Esophagus squamous epithelium (tissue), 5 donors: ENCODE measurements at regions not wholly inside any gene's neighbourhood (a gene's known extent, or its start where the extent isn't known, plus 50 kb on each side); places are given as distances from the start of the nearest gene placed in this dataset.

ENCODE experiments used
- DNase-seq: peaks from one replicate; lab custom pipeline; 2025; lab: John Stamatoyannopoulos, UW
- H3K27ac ChIP-seq, 4 donors: fragments of 200-600 bp; sonication (generic); one replicate each; pipeline ENCODE4 v1.5.1; 2016 to 2019; ENCODE audit warnings: mild to moderate bottlenecking in 1 of 4
- H3K27me3 ChIP-seq, 4 donors: fragments of 200-600 bp; sonication (generic); 1 replicate in 3 of 4; 2 replicates in 1 of 4; pipeline versions ENCODE4 v1.5.1 to v1.6.0; 2017 to 2021; ENCODE audit warnings: antibody characterized with exemption in 1 of 4
- H3K36me3 ChIP-seq, 3 donors: fragments of 200-600 bp; sonication (generic); one replicate each; pipeline ENCODE4 v1.5.1; 2016 to 2019
- H3K4me1 ChIP-seq, 3 donors: fragments of 200-600 bp; sonication (generic); one replicate each; pipeline ENCODE4 v1.5.1; 2017 to 2019
- H3K4me3 ChIP-seq, 4 donors: fragments of 200-600 bp; sonication (generic); 1 replicate in 3 of 4; 2 replicates in 1 of 4; pipeline ENCODE4 v1.5.1; 2016 to 2019; ENCODE audit warnings: mild to moderate bottlenecking in 2 of 4, moderate library complexity in 1 of 4
- H3K9me3 ChIP-seq, 3 donors: fragments of 200-600 bp; sonication (generic); one replicate each; pipeline ENCODE4 v1.5.1; 2016 to 2019
- POLR2A ChIP-seq, 4 donors: fragments of 450-650 bp; IDR thresholded peaks; one replicate each; pipeline ENCODE4 v1.6.1; 2017; ENCODE audit warnings: antibody characterized with exemption in 4 of 4, mild to moderate bottlenecking in 4 of 4, moderate library complexity in 3 of 4
- WGBS, 2 donors: methylation state at CpG; one replicate each; pipeline ENCODE4 v1.1.5; 2018; 5-methylcytosine and 5-hydroxymethylcytosine counted together
- intact Hi-C: fragments of 100-400 bp; cut with DNase I; formaldehyde crosslinking; loops from one replicate; pipeline ENCODE4 v1.15.0; 2022
- TF ChIP-seq, protein P1 (sequence below), 6 experiments: fragments of 450-650 bp in 4 of 6; fragments of 200-600 bp in 2 of 6; sonication (generic) in 2 of 6; IDR thresholded peaks; one replicate each; pipeline ENCODE4 v1.5.1; 2016 to 2019; ENCODE audit warnings: antibody characterized with exemption in 6 of 6, mild to moderate bottlenecking in 4 of 6, moderate library complexity in 4 of 6
- donor health status: DM: yes; HTN: yes; CAD: no.

DNA sequence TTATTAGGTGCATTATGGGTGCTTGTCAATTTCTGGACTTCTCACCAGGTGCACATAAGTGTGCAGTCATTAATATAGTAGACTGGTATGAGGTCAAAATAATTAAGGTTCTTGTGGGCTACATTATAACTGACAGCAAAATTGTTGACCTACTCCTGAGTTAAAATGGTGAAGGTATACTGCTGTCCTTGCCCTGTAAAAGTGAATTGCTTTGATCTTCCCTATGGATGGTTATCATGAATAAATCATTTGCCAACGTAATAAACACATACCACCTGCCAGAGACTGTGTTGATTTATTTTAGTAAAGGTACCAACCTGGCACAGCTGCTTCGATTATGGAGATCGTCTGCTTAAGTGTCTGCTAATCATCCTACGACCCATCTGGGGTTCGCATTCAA lies 201.6 kb upstream of the KCNK2 start:
- DNase-seq: no peak
- WGBS, 2 donors: 79 to 85% methylated on average over 5 of the region's 5 CpGs

DNA sequence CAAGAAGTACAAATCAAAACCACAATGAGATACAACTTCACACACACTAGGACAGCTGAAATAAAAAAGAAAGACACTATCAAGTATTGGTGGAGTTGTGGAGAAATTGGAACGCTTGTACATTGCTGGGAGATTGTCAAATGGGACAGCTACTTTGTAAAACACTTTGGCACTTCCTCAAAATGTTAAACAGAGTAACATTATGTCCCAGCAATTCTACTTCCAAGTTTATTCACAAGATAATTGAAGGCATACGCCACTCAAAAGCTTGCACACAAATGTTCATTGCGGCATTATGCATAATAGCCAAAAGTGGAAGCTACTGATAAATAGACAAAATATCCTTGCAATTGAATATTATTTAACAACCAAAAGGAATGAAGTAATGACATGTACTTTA lies 199.9 kb upstream of the KCNK2 start:
- no peaks in the 10 kb centered on the region for H3K27me3 ChIP-seq
- H3K4me1 ChIP-seq: no peaks in the 10 kb centered on the region
- 84 to 85% methylated on average over 3 of the region's 3 CpGs for WGBS, 2 donors
- intact Hi-C loops: no loop called here
- H3K27ac ChIP-seq: no peak overlapping the region
- no peaks in the 10 kb centered on the region for H3K36me3 ChIP-seq
- H3K9me3 ChIP-seq: no peaks in the 10 kb centered on the region
- DNase-seq: no peak
- TF ChIP-seq, protein P1, sequence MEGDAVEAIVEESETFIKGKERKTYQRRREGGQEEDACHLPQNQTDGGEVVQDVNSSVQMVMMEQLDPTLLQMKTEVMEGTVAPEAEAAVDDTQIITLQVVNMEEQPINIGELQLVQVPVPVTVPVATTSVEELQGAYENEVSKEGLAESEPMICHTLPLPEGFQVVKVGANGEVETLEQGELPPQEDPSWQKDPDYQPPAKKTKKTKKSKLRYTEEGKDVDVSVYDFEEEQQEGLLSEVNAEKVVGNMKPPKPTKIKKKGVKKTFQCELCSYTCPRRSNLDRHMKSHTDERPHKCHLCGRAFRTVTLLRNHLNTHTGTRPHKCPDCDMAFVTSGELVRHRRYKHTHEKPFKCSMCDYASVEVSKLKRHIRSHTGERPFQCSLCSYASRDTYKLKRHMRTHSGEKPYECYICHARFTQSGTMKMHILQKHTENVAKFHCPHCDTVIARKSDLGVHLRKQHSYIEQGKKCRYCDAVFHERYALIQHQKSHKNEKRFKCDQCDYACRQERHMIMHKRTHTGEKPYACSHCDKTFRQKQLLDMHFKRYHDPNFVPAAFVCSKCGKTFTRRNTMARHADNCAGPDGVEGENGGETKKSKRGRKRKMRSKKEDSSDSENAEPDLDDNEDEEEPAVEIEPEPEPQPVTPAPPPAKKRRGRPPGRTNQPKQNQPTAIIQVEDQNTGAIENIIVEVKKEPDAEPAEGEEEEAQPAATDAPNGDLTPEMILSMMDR (IDR thresholded peaks at IDR 0.05): no peak
- no peak for TF ChIP-seq POLR2A (IDR thresholded peaks at IDR 0.05)
- H3K4me3 ChIP-seq: no peak overlapping the region

More for the DNA sequence above, 201.6 kb upstream of the KCNK2 start:
- no peaks in the 10 kb centered on the region for H3K9me3 ChIP-seq
- H3K36me3 ChIP-seq: no peaks in the 10 kb centered on the region
- H3K4me3 ChIP-seq: no peak overlapping the region
- H3K27ac ChIP-seq: no peak overlapping the region
- no peaks in the 10 kb centered on the region for H3K27me3 ChIP-seq
- TF ChIP-seq POLR2A (IDR thresholded peaks at IDR 0.05): no peak
- TF ChIP-seq, protein P1 (IDR thresholded peaks at IDR 0.05): no peak
- intact Hi-C loops: no loop called here
- no peaks in the 10 kb centered on the region for H3K4me1 ChIP-seq

DNA sequence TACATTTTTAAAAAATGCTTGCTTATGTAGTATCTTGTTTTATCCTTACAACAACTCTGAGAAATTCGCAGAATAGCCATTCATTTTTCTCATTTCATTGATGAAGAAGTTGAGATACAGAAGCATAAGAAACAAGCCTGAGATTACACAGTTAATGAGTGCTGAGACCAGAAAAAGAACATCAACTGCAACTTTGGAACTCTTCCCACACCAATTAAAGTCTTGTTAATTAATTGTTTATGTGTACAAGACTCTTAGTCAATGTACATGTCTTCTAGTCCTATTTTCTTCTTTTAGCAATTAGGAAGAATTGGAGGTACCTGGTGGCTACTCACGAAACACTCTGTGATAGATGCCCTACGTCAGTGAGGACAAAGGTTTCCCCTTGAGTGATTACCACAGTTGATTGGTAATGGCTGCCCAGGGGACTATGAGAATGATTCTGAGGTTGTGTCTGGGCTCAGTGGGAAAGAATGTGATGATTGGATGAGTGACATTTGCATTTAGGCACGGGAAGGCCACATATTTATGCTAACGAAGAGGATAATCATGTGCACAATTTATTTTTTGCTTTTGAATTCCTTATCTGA lies 187.4 kb upstream of the KCNK2 start:
- intact Hi-C loops: no loop called here
- H3K27me3 ChIP-seq: no peaks in the 10 kb centered on the region
- TF ChIP-seq, protein P1 (IDR thresholded peaks at IDR 0.05): no peak
- TF ChIP-seq POLR2A (IDR thresholded peaks at IDR 0.05): no peak
- no peaks in the 10 kb centered on the region for H3K36me3 ChIP-seq
- H3K4me3 ChIP-seq: no peak overlapping the region
- H3K9me3 ChIP-seq: no peaks in the 10 kb centered on the region
- H3K27ac ChIP-seq: no peak overlapping the region
- H3K4me1 ChIP-seq: no peaks in the 10 kb centered on the region
- no peak for DNase-seq
- 58 to 66% methylated on average over 5 of the region's 5 CpGs for WGBS, 2 donors

DNA sequence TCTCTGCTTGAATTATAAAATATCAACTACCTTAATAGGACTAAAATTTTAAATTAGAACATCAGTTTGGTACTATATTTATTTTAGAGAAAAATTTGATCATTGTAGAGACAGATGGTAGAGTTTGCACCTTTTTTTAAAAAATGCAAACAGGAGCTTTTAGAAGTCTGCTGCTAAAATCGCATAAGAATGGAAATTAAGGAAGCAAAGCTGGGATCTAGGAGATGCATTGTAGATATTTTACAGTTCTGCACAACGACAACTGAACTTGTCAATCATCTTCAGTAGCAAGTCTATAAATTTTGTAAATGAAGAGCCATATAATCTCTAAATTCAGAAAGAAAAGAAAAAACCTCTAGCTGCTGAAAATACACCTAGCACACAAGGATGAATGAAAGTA lies 185.6 kb upstream of the KCNK2 start:
- WGBS, 2 donors: 71 to 85% methylated on average over 2 of the region's 2 CpGs

DNA sequence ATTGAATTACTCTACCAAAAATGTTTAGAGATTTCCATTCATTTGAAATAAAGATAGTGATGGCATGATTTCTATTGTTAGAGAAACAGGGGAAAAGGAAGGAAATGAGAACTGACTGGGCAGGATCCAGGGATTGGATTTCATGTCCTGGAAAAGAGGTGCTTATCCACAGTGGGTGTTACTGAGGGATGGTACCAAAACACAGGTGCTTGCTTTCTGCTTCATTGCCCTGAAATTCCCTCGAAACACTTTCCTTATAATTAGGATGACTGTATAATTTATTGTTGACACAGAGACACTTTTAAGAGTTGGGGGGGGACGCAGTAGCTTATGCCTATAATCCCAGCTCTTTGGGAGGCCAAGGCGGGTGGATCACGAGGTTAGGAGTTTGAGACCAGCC lies 185.0 kb upstream of the KCNK2 start:
- 78% methylated on average over 3 to 4 of the region's 4 CpGs for WGBS, 2 donors
- TF ChIP-seq POLR2A (IDR thresholded peaks at IDR 0.05): no peak
- TF ChIP-seq, protein P1 (IDR thresholded peaks at IDR 0.05): no peak

More for the DNA sequence above, 185.6 kb upstream of the KCNK2 start:
- no peak for DNase-seq
- Histone ChIP-seq H3K36me3 (no peaks in the 10 kb centered on the region), H3K27me3 (no peaks in the 10 kb centered on the region), H3K9me3 (no peaks in the 10 kb centered on the region), H3K27ac (no peak overlapping the region), H3K4me1 (no peaks in the 10 kb centered on the region), H3K4me3 (no peak overlapping the region)
- TF ChIP-seq, protein P1 (IDR thresholded peaks at IDR 0.05): no peak
- TF ChIP-seq POLR2A (IDR thresholded peaks at IDR 0.05): no peak
- intact Hi-C loops: no loop called here

More for the DNA sequence above, 185.0 kb upstream of the KCNK2 start:
- intact Hi-C loops: no loop called here
- no peak overlapping the region for H3K4me3 ChIP-seq
- no peaks in the 10 kb centered on the region for H3K36me3 ChIP-seq
- H3K27ac ChIP-seq: no peak overlapping the region
- no peaks in the 10 kb centered on the region for H3K4me1 ChIP-seq
- DNase-seq: no peak
- H3K27me3 ChIP-seq: no peaks in the 10 kb centered on the region
- H3K9me3 ChIP-seq: no peaks in the 10 kb centered on the region
